ENCODE measurements at regions not wholly inside any gene's neighbourhood (a gene's known extent, or its start where the extent isn't known, plus 50 kb on each side); places are given as distances from the start of the nearest gene placed in this dataset.
"Not testable (repeated sequence)": the region's sequence is repeated elsewhere in the genome, so short reads cannot be mapped to it uniquely, and the experiment has no call there.

GRCh38 chr2:760001-760400 is 82.8 kb upstream of the TMEM18 start:
- no peak for DNase-seq (ENCODE audit: low spot score)

- no peak for DNase-seq (ENCODE audit: low spot score)
Measured at GRCh38 chr2:758073-758820, 81.0 kb upstream of the TMEM18 start.

- DNase-seq (ENCODE audit: low spot score) = no peak
Measured at GRCh38 chr2:753123-753522, 75.9 kb upstream of the TMEM18 start.

GRCh38 chr2:751474-751873 is 74.3 kb upstream of the TMEM18 start:
- DNase-seq (ENCODE audit: low spot score) = no peak

GRCh38 chr2:750628-751027 is 73.4 kb upstream of the TMEM18 start:
- DNase-seq (ENCODE audit: low spot score) = no peak

GRCh38 chr2:747762-748351 is 70.7 kb upstream of the TMEM18 start:
- no peak for DNase-seq (ENCODE audit: low spot score)

GRCh38 chr2:746697-747096 is 69.5 kb upstream of the TMEM18 start:
- DNase-seq (ENCODE audit: low spot score) = no peak

GRCh38 chr2:744088-744487 is 66.9 kb upstream of the TMEM18 start:
- no peak for DNase-seq (ENCODE audit: low spot score)

GRCh38 chr2:742221-742620 is 65.0 kb upstream of the TMEM18 start:
- DNase-seq (ENCODE audit: low spot score) = no peak

- no peak for DNase-seq (ENCODE audit: low spot score)
Measured at GRCh38 chr2:741195-741496, 63.9 kb upstream of the TMEM18 start.

GRCh38 chr2:740322-741194 is 63.4 kb upstream of the TMEM18 start:
- not testable (repeated sequence) for DNase-seq (ENCODE audit: low spot score)

- DNase-seq (ENCODE audit: low spot score) = not testable (repeated sequence)
Measured at GRCh38 chr2:739864-740321, 62.7 kb upstream of the TMEM18 start.

GRCh38 chr2:736939-737338 is 59.7 kb upstream of the TMEM18 start:
- no peak for DNase-seq (ENCODE audit: low spot score)

- no peak for DNase-seq (ENCODE audit: low spot score)
Measured at GRCh38 chr2:735670-736218, 58.5 kb upstream of the TMEM18 start.

GRCh38 chr2:734496-734895 is 57.3 kb upstream of the TMEM18 start:
- no peak for DNase-seq (ENCODE audit: low spot score)

- no peak for DNase-seq (ENCODE audit: low spot score)
Measured at GRCh38 chr2:733495-733894, 56.3 kb upstream of the TMEM18 start.

GRCh38 chr2:733001-733400 is 55.8 kb upstream of the TMEM18 start:
- no peak for DNase-seq (ENCODE audit: low spot score)

- DNase-seq (ENCODE audit: low spot score) = no peak
Measured at GRCh38 chr2:731711-732110, 54.5 kb upstream of the TMEM18 start.

GRCh38 chr2:729376-729861 is 52.2 kb upstream of the TMEM18 start:
- DNase-seq (ENCODE audit: low spot score) = no peak

GRCh38 chr2:728165-728564 is 51.0 kb upstream of the TMEM18 start:
- no peak for DNase-seq (ENCODE audit: low spot score)

GRCh38 chr2:727071-727470 is 49.9 kb upstream of the TMEM18 start:
- no peak for DNase-seq (ENCODE audit: low spot score)
